Activated CD4-positive, alpha-beta T cell treated with anti-CD3 and anti-CD28 coated beads, Interleukin-2, amount 10 ng/mL, durations not matched to agents 24 days and 14 days (primary cell): ENCODE measurements at regions not wholly inside any gene's neighbourhood (a gene's known extent, or its start where the extent isn't known, plus 50 kb on each side); places are given as distances from the start of the nearest gene placed in this dataset.

ENCODE experiments used
- DNase-seq: peaks from one replicate; pipeline ENCODE4 v3.0.0; 2022
- H3K27ac Mint-ChIP-seq: one replicate; pipeline ENCODE4 v1.8.0; 2022; ENCODE audit warnings: mild to moderate bottlenecking, mixed read lengths
- H3K27me3 Mint-ChIP-seq: one replicate; pipeline ENCODE4 v1.8.0; 2022; ENCODE audit warnings: mixed read lengths
- H3K36me3 Mint-ChIP-seq: one replicate; pipeline ENCODE4 v1.8.0; 2022; ENCODE audit warnings: low read depth, mild to moderate bottlenecking, mixed read lengths
- H3K4me1 Mint-ChIP-seq: one replicate; pipeline ENCODE4 v1.8.0; 2021; ENCODE audit warnings: mixed read lengths
- H3K4me3 Mint-ChIP-seq: one replicate; pipeline ENCODE4 v1.8.0; 2022; ENCODE audit warnings: mild to moderate bottlenecking, moderate library complexity, mixed read lengths
- H3K9me3 Mint-ChIP-seq: one replicate; pipeline ENCODE4 v1.8.0; 2021; ENCODE audit warnings: mixed read lengths
- intact Hi-C: fragments of 100-400 bp; cut with micrococcal nuclease; formaldehyde crosslinking; loops from one replicate; pipeline ENCODE4 v1.15.1; 2023

GRCh38 chr2:47315475-47315874 is 53.6 kb upstream of the EPCAM start:
- Mint-ChIP-seq H3K36me3 (no peaks in the 10 kb centered on the region), H3K27ac (no peak overlapping the region), H3K4me3 (no peak overlapping the region), H3K4me1 (no peaks in the 10 kb centered on the region), H3K27me3 (peaks cover 7% of the 10 kb centered on the region), H3K9me3 (no peaks in the 10 kb centered on the region)
- intact Hi-C loops = no loop called here
- no peak for DNase-seq

DNA sequence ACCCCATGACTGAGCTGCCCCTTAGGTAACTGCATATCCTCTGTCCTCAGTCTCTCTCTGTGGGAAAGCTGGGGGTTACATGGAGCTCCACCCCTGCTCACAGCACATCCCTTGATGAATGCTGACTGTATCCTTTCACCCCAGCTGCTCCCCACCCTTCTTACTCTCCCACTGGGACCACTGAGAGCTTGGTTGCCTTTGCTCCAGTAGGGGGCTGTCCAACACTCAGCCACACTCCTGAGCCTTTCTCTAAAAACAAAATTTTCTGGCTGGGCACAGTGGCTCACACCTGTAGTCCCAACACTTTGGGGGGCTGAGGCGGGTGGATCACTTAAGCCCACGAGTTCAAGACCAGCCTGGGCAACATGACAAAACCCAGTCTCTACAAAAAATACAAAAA is 55.4 kb upstream of the EPCAM start:
- no peak for DNase-seq
- H3K4me3 Mint-ChIP-seq = no peak overlapping the region
- H3K27ac Mint-ChIP-seq = no peak overlapping the region
- no peaks in the 10 kb centered on the region for H3K36me3 Mint-ChIP-seq
- intact Hi-C loops = no loop called here
- H3K27me3 Mint-ChIP-seq = peaks cover 10% of the 10 kb centered on the region
- H3K9me3 Mint-ChIP-seq = no peaks in the 10 kb centered on the region
- H3K4me1 Mint-ChIP-seq = no peaks in the 10 kb centered on the region

GRCh38 chr2:47313141-47313691 is 55.9 kb upstream of the EPCAM start:
- H3K27me3 Mint-ChIP-seq = peaks cover 10% of the 10 kb centered on the region
- H3K4me1 Mint-ChIP-seq = no peaks in the 10 kb centered on the region
- H3K4me3 Mint-ChIP-seq = no peak overlapping the region
- no peak for DNase-seq
- no peaks in the 10 kb centered on the region for H3K9me3 Mint-ChIP-seq
- intact Hi-C loops = no loop called here
- no peak overlapping the region for H3K27ac Mint-ChIP-seq
- H3K36me3 Mint-ChIP-seq = no peaks in the 10 kb centered on the region

DNA sequence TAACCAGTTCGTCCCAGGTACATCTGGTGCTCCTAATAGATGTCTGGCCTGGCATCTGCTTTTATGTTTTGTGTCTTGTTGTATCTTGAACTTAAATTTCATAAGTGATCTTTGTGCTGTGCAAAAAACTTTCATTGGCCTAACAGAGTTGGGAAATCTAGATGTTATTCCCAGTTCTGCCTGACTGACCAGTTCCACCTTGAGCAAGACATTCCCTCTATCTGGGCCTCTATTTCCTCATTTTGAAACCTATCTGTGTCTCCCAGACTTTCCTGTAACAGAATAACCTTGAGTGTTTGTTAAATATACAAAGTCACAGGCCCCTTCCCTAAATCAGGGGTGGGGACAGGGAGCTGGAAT is 56.6 kb upstream of the EPCAM start:
- Mint-ChIP-seq H3K9me3 (no peaks in the 10 kb centered on the region), H3K27me3 (peaks cover 10% of the 10 kb centered on the region), H3K4me3 (no peak overlapping the region), H3K27ac (no peak overlapping the region), H3K4me1 (no peaks in the 10 kb centered on the region), H3K36me3 (no peaks in the 10 kb centered on the region)
- intact Hi-C loops = no loop called here
- DNase-seq = no peak

GRCh38 chr2:47311764-47312490 is 57.2 kb upstream of the EPCAM start:
- Mint-ChIP-seq H3K4me3 (no peak overlapping the region), H3K4me1 (no peaks in the 10 kb centered on the region)
- intact Hi-C loops = no loop called here

DNA sequence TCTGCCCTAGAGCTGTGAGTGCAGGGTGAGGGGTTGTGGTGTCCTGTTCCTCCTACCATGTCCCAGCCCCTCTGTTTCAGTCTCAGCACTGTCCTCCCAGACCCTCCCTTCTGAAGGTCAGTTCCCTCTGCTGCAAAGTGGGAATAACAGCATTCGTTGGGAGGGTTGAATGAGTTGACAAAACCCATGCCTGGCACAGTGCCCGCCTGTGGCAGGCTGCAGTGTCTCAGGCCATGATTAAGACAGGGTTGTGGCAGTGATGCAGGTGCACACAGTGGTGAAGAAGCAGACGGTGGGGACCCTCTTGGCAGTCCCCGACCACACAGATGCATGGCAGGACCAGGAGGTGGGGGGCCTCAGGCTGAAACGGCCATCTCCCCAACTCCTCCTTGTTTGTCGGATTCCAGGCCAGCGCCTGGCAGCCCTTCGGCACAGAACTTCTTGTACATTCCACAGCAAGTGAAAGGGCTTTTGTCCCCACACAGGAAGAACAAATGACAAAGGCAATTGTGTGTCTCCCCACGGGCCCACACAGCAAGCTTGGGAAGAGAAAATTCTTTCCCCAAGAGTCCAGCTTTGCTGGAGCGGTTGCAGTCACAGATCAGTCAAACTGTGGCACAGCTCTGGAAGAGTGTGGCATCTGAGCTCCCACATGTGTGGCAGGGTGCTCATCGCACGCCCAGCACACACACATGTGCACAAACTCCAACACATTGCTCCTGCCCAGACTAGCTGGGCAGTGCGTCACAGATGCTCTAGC is 58.1 kb upstream of the EPCAM start:
- Mint-ChIP-seq H3K4me1 (no peaks in the 10 kb centered on the region), H3K9me3 (no peaks in the 10 kb centered on the region), H3K4me3 (no peak overlapping the region), H3K36me3 (no peaks in the 10 kb centered on the region), H3K27me3 (peaks cover 10% of the 10 kb centered on the region), H3K27ac (no peak overlapping the region)
- DNase-seq = no peak
- intact Hi-C loops = no loop called here

More at GRCh38 chr2:47311764-47312490, 57.2 kb upstream of the EPCAM start:
- Mint-ChIP-seq H3K27me3 (peaks cover 10% of the 10 kb centered on the region), H3K36me3 (no peaks in the 10 kb centered on the region), H3K27ac (no peak overlapping the region), H3K9me3 (no peaks in the 10 kb centered on the region)
- DNase-seq = no peak

DNA sequence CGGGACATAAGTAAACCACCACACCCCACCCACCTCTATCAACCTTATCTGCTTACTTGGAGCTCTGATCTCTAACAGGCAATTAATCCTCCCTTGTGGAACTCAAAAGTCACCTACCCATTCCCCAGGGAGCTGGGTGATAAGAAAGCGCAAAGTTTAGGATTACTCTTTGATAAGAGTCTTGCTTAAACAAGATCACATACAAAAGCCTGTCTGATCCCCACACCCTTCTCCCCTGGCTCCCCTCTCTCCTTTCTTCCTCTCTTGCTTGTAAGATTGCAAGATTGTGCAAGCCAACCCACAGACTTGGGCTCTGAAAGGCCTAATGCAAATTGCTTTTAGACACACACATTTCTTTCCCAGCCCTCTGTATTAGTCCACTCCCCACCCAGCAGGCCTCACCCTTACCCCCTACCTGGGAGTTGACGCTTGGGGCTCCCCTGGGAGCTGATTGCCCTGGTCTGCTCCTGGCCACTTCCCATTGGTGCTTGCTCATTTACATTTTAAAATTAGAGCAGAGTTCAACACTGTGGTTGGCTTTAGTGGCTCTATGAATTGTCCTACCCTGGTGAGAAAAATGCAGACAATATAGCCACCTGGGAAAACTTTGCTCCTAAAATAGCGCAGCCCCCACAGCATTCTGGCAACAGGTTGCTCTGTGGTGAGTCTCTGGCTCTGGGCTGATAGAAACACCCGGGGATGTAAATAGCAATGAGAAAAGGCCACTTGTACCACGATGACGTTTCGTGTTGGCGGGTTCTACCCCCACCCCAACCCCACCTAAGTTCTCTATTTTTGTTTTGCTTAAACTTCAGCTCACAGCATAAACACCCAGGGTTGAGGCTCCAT is 58.9 kb upstream of the EPCAM start:
- no peak for DNase-seq
- intact Hi-C loops = no loop called here
- Mint-ChIP-seq H3K27ac (no peak overlapping the region), H3K27me3 (peaks cover 12% of the 10 kb centered on the region), H3K4me1 (no peaks in the 10 kb centered on the region), H3K4me3 (no peak overlapping the region), H3K9me3 (no peaks in the 10 kb centered on the region), H3K36me3 (no peaks in the 10 kb centered on the region)

DNA sequence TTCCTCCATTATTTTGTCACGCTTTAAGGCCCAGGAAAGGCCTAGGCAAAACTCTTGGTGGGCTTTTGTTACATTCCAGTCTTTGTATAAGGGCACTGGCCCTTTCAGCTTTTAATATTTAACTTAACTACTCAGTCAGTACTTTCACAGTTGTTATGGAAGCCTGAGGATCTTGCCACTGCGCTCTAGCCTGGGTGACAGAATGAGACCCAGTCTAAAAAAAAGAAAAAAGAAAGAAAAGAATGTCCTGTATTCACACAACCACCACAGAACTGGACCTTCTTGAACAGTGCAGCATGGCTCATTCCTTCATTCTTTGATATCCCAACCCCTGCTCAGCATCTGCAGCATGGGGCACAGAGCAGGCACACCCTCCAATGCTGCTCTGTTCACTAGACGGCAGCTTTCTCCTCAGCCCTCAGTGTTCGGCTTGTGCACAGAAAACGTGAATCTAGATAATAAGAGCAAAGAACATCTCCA is 59.6 kb upstream of the EPCAM start:
- DNase-seq = no peak
- Mint-ChIP-seq H3K27me3 (peaks cover 15% of the 10 kb centered on the region), H3K4me3 (no peak overlapping the region), H3K36me3 (no peaks in the 10 kb centered on the region), H3K9me3 (no peaks in the 10 kb centered on the region), H3K27ac (no peak overlapping the region), H3K4me1 (no peaks in the 10 kb centered on the region)
- intact Hi-C loops = no loop called here

DNA sequence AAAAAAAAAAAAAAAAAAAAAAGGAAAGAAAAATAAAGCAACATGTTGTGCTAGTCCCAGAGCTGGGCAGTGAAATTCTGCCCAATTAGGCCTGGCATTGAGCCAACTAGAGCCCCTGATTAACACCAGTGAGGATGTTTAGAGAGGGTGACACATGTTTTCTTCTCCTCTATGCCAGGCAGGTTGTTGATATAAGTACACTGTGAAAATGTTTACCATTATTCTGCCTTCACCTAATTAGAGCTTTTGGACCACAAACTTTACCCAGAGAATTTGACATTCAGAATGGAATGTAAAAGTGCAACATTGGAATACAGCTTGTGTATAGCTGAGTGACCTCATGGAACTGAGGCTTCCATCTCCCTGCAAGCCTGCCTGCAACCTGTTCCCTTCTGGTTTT is 62.0 kb upstream of the EPCAM start:
- H3K9me3 Mint-ChIP-seq = no peaks in the 10 kb centered on the region
- H3K27ac Mint-ChIP-seq = no peak overlapping the region
- no peak overlapping the region for H3K4me3 Mint-ChIP-seq
- H3K27me3 Mint-ChIP-seq = peaks cover 25% of the 10 kb centered on the region
- no peaks in the 10 kb centered on the region for H3K36me3 Mint-ChIP-seq
- intact Hi-C loops = no loop called here
- H3K4me1 Mint-ChIP-seq = no peaks in the 10 kb centered on the region
- no peak for DNase-seq

GRCh38 chr2:47304654-47305053 is 64.5 kb upstream of the EPCAM start:
- H3K27me3 Mint-ChIP-seq = peaks cover 26% of the 10 kb centered on the region
- H3K36me3 Mint-ChIP-seq = no peaks in the 10 kb centered on the region
- H3K9me3 Mint-ChIP-seq = no peaks in the 10 kb centered on the region
- H3K4me1 Mint-ChIP-seq = peaks cover 7% of the 10 kb centered on the region
- no peak for DNase-seq
- intact Hi-C loops = no loop called here
- H3K4me3 Mint-ChIP-seq = no peak overlapping the region
- no peak overlapping the region for H3K27ac Mint-ChIP-seq

- no peak overlapping the region for H3K27ac Mint-ChIP-seq
- H3K9me3 Mint-ChIP-seq = no peaks in the 10 kb centered on the region
- H3K36me3 Mint-ChIP-seq = no peaks in the 10 kb centered on the region
- peaks cover 7% of the 10 kb centered on the region for H3K4me1 Mint-ChIP-seq
- H3K4me3 Mint-ChIP-seq = no peak overlapping the region
- peaks cover 27% of the 10 kb centered on the region for H3K27me3 Mint-ChIP-seq
- intact Hi-C loops = no loop called here
- no peak for DNase-seq
Observed at GRCh38 chr2:47303341-47304148, 65.6 kb upstream of the EPCAM start.

- intact Hi-C loops = no loop called here
- Mint-ChIP-seq H3K27ac (no peak overlapping the region), H3K4me1 (peaks cover 7% of the 10 kb centered on the region), H3K9me3 (no peaks in the 10 kb centered on the region), H3K36me3 (no peaks in the 10 kb centered on the region), H3K4me3 (no peak overlapping the region), H3K27me3 (peaks cover 30% of the 10 kb centered on the region)
- no peak for DNase-seq
Observed at GRCh38 chr2:47302308-47302707, 66.8 kb upstream of the EPCAM start.

- Mint-ChIP-seq H3K36me3 (no peaks in the 10 kb centered on the region), H3K4me1 (peaks cover 7% of the 10 kb centered on the region), H3K27me3 (peaks cover 30% of the 10 kb centered on the region), H3K27ac (no peak overlapping the region), H3K4me3 (no peak overlapping the region), H3K9me3 (no peaks in the 10 kb centered on the region)
- intact Hi-C loops = no loop called here
- no peak for DNase-seq
Observed at GRCh38 chr2:47301731-47302130, 67.4 kb upstream of the EPCAM start.
